Endothelial cell of umbilical vein (primary cell): ENCODE measurements at regions not wholly inside any gene's neighbourhood (a gene's known extent, or its start where the extent isn't known, plus 50 kb on each side); places are given as distances from the start of the nearest gene placed in this dataset.

Experiments used
- EZH2 ChIP-seq: IDR thresholded peaks from 2 replicates; pipeline ENCODE4 v1.6.1; 2012; ENCODE audit warnings: borderline replicate concordance, low read depth, mild to moderate bottlenecking, moderate library complexity, low read length, inconsistent platforms; ENCODE audit not compliant: severe bottlenecking
- FOS ChIP-seq: IDR thresholded peaks from 2 replicates; pipeline ENCODE4 v1.6.1; 2011; ENCODE audit warnings: mild to moderate bottlenecking, low read length, moderate library complexity, borderline replicate concordance; ENCODE audit not compliant: insufficient read depth
- GATA2 ChIP-seq: IDR thresholded peaks from 2 replicates; pipeline ENCODE4 v1.7.0; 2011; ENCODE audit warnings: low read depth, mild to moderate bottlenecking, moderate library complexity, mixed read lengths, low read length; ENCODE audit not compliant: insufficient read length, insufficient read depth
- MYC ChIP-seq: IDR thresholded peaks from one replicate; pipeline ENCODE4 v1.6.1; 2011; ENCODE audit warnings: mild to moderate bottlenecking, low read depth, low read length
- POLR2AphosphoS5 ChIP-seq: IDR thresholded peaks from 2 replicates; pipeline ENCODE4 v1.6.1; 2012; ENCODE audit warnings: low read depth, mild to moderate bottlenecking, control low read depth, low read length, moderate library complexity; ENCODE audit not compliant: insufficient read depth
- TF ChIP-seq, protein P1 (sequence below), 2 donors: IDR thresholded peaks; 1 replicate in 1 of 2; 2 replicates in 1 of 2; pipeline ENCODE4 v1.5.1; 2011; ENCODE audit warnings: low read length in 2 of 2, mild to moderate bottlenecking in 2 of 2, moderate library complexity in 2 of 2, control low read depth in 1 of 2, inconsistent platforms in 1 of 2, low read depth in 1 of 2; ENCODE audit not compliant: insufficient read depth in 1 of 2; ENCODE audit errors: extremely low read depth in 1 of 2

GRCh38 chr11:15497366-15497765, 382.6 kb downstream of the INSC start:
- TF ChIP-seq POLR2AphosphoS5 (no peak), GATA2 (no peak), EZH2 (no peak), FOS (no peak), MYC (no peak)
- TF ChIP-seq, protein P1, sequence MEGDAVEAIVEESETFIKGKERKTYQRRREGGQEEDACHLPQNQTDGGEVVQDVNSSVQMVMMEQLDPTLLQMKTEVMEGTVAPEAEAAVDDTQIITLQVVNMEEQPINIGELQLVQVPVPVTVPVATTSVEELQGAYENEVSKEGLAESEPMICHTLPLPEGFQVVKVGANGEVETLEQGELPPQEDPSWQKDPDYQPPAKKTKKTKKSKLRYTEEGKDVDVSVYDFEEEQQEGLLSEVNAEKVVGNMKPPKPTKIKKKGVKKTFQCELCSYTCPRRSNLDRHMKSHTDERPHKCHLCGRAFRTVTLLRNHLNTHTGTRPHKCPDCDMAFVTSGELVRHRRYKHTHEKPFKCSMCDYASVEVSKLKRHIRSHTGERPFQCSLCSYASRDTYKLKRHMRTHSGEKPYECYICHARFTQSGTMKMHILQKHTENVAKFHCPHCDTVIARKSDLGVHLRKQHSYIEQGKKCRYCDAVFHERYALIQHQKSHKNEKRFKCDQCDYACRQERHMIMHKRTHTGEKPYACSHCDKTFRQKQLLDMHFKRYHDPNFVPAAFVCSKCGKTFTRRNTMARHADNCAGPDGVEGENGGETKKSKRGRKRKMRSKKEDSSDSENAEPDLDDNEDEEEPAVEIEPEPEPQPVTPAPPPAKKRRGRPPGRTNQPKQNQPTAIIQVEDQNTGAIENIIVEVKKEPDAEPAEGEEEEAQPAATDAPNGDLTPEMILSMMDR (IDR thresholded peaks at IDR 0.05; ENCODE audit: extremely low read depth in 1 of 2, insufficient read depth in 1 of 2, low read depth in 1 of 2, low read length in 2 of 2) = no peak
